ENCODE measurements at regions not wholly inside any gene's neighbourhood (a gene's known extent, or its start where the extent isn't known, plus 50 kb on each side); places are given as distances from the start of the nearest gene placed in this dataset.

DNA sequence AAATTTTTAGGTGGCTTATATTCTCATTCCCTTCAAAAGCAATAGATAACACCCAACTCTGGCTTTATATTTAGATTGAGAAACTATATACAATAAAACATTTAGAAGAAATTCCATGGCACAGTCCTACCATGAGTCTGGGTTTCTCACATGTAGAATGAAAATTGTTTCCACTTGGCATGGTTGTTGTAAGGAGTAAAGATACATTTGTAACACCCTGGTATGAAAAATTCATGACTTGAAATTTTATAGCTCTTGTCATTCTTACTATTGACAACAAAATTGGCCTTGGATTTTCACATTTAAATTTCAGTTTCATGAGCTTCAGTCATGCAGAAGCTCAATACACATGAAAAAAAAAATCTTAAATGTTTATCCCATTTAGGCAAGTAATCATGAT, 92.5 kb upstream of the CBLN2 start:
- intact Hi-C loops (cut with DNase I), result no loop called here
- Histone ChIP-seq H3K27me3 (no peaks in the 10 kb centered on the region), H3K4me1 (no peaks in the 10 kb centered on the region), H3K36me3 (no peaks in the 10 kb centered on the region), H3K4me3 (no peak overlapping the region), H3K27ac (no peak overlapping the region), H3K9me3 (no peaks in the 10 kb centered on the region)
- no peak for DNase-seq (ENCODE audit: extremely low spot score in 2 of 2)
- TF ChIP-seq, protein P1, sequence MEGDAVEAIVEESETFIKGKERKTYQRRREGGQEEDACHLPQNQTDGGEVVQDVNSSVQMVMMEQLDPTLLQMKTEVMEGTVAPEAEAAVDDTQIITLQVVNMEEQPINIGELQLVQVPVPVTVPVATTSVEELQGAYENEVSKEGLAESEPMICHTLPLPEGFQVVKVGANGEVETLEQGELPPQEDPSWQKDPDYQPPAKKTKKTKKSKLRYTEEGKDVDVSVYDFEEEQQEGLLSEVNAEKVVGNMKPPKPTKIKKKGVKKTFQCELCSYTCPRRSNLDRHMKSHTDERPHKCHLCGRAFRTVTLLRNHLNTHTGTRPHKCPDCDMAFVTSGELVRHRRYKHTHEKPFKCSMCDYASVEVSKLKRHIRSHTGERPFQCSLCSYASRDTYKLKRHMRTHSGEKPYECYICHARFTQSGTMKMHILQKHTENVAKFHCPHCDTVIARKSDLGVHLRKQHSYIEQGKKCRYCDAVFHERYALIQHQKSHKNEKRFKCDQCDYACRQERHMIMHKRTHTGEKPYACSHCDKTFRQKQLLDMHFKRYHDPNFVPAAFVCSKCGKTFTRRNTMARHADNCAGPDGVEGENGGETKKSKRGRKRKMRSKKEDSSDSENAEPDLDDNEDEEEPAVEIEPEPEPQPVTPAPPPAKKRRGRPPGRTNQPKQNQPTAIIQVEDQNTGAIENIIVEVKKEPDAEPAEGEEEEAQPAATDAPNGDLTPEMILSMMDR (IDR thresholded peaks at IDR 0.05), result no peak
- no peak for TF ChIP-seq POLR2AphosphoS5 (IDR thresholded peaks at IDR 0.05; ENCODE audit: insufficient read depth in 1 of 2, low read depth in 1 of 2)
- no peak for TF ChIP-seq POLR2A (IDR thresholded peaks at IDR 0.05)

DNA sequence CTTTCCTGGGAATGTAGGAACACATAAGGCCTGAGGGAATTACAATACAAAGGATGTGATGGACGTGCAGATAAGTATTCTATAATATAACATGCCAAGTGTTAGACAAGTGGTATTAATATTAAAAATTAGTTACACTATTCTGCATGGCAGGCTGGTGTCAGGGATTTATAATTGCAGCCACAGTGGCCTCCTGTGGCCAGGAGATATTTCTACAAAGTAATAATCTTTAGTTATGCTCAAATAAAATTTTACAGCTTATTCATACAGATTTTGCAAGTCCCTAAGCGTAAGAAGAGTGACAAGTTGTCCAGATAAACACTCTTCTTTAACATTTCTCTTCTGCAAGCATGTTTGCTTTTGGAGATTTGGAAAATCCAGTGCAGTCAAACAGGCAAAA, 90.4 kb upstream of the CBLN2 start:
- no peaks in the 10 kb centered on the region for H3K9me3 ChIP-seq
- no peak for DNase-seq (ENCODE audit: extremely low spot score in 2 of 2)
- H3K4me3 ChIP-seq, result no peak overlapping the region
- no peak overlapping the region for H3K27ac ChIP-seq
- H3K4me1 ChIP-seq, result no peaks in the 10 kb centered on the region
- intact Hi-C loops (cut with DNase I), result no loop called here
- no peaks in the 10 kb centered on the region for H3K27me3 ChIP-seq
- no peaks in the 10 kb centered on the region for H3K36me3 ChIP-seq
- TF ChIP-seq POLR2AphosphoS5 (IDR thresholded peaks at IDR 0.05; ENCODE audit: insufficient read depth in 1 of 2, low read depth in 1 of 2) (no peak), POLR2A (IDR thresholded peaks at IDR 0.05) (no peak)
- TF ChIP-seq, protein P1 (IDR thresholded peaks at IDR 0.05), result no peak

DNA sequence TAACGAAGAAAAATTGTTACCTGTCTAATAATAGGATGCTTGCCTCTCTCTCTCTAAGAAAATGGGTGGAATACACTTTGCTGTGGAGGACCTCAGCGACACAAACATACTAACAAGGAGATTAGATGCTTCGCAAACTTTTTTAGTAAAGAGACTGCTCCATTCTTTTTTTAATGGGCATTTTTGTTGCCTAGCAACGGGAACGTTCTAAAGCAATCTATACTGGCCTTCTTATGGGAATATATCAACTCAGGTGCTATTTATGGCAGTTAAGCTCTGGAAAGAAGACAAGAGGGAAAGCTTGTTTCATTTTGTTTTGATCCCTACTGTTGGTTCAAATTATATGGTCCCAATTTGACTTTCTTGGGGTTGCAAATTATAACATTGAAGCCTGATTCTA, 86.8 kb upstream of the CBLN2 start:
- Histone ChIP-seq H3K9me3 (no peaks in the 10 kb centered on the region), H3K27me3 (no peaks in the 10 kb centered on the region), H3K36me3 (no peaks in the 10 kb centered on the region), H3K4me3 (no peak overlapping the region), H3K4me1 (no peaks in the 10 kb centered on the region), H3K27ac (no peak overlapping the region)
- DNase-seq (ENCODE audit: extremely low spot score in 2 of 2), result no peak
- intact Hi-C loops (cut with DNase I), result no loop called here
- TF ChIP-seq, protein P1 (IDR thresholded peaks at IDR 0.05), result no peak
- TF ChIP-seq POLR2A (IDR thresholded peaks at IDR 0.05), result no peak
- no peak for TF ChIP-seq POLR2AphosphoS5 (IDR thresholded peaks at IDR 0.05; ENCODE audit: insufficient read depth in 1 of 2, low read depth in 1 of 2)

DNA sequence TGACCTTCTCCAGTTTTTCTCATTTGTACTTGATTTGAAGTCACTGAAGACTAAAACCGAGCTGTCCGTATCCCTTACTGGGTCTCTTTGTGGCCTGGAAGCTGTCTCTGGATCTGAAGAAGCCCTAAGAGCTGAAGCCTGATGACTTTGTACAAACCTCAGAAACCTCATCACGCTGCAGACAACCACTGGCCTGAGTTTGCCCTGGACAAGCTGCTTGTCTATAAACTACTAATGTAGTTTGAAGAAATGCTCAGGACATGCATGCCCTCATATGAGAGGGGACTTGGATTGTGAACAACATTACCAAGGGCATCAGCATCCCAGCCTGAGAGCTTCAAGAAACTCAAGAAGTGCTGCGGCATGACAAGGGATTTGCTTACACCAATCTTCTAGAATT, 79.3 kb upstream of the CBLN2 start:
- no peak overlapping the region for H3K4me3 ChIP-seq
- H3K9me3 ChIP-seq, result no peaks in the 10 kb centered on the region
- intact Hi-C loops (cut with DNase I), result no loop called here
- H3K36me3 ChIP-seq, result no peaks in the 10 kb centered on the region
- H3K4me1 ChIP-seq, result no peaks in the 10 kb centered on the region
- H3K27ac ChIP-seq, result no peak overlapping the region
- DNase-seq (ENCODE audit: extremely low spot score in 2 of 2), result no peak
- TF ChIP-seq POLR2A (IDR thresholded peaks at IDR 0.05), result no peak
- TF ChIP-seq, protein P1 (IDR thresholded peaks at IDR 0.05), result no peak
- no peaks in the 10 kb centered on the region for H3K27me3 ChIP-seq

DNA sequence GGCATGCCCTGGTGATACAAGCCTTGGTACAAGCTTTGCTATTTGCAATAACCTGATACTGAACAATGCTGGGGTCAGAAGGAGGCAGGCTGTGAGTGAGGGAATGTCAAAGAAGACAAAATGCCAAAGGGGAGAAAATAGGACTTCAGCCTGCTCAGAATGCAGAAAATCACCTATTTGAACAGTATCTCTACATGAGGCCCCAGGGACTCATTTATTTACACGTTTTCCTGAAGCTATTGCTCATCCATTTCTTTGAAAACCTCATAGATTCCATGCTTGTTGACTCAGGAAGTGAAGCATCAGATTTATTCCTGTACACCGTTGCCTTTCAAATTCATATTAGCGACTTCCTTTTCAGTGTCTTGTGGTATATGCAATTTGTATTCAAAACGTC, 69.4 kb upstream of the CBLN2 start:
- intact Hi-C loops (cut with DNase I), result no loop called here
- Histone ChIP-seq H3K27ac (no peak overlapping the region), H3K27me3 (no peaks in the 10 kb centered on the region), H3K9me3 (no peaks in the 10 kb centered on the region), H3K4me1 (no peaks in the 10 kb centered on the region), H3K4me3 (no peak overlapping the region), H3K36me3 (no peaks in the 10 kb centered on the region)
- no peak for DNase-seq (ENCODE audit: extremely low spot score in 2 of 2)
- TF ChIP-seq, protein P1 (IDR thresholded peaks at IDR 0.05), result no peak
- TF ChIP-seq POLR2A (IDR thresholded peaks at IDR 0.05) (no peak), POLR2AphosphoS5 (IDR thresholded peaks at IDR 0.05; ENCODE audit: insufficient read depth in 1 of 2, low read depth in 1 of 2) (no peak)
